ENCODE measurements at regions not wholly inside any gene's neighbourhood (a gene's known extent, or its start where the extent isn't known, plus 50 kb on each side); places are given as distances from the start of the nearest gene placed in this dataset.

GRCh38 chr18:32553640-32554365, 83.1 kb upstream of the GAREM1 start:
- 87% methylated on average over 3 of the region's 3 CpGs for WGBS
- Histone ChIP-seq H3K4me1 (ENCODE audit: control insufficient read depth in 4 of 4, insufficient read depth in 4 of 4, low read length in 3 of 4) (no peaks in the 10 kb centered on the region), H3K36me3 (ENCODE audit: control insufficient read depth in 4 of 4, insufficient read depth in 3 of 4, low read depth in 1 of 4, low read length in 3 of 4) (no peaks in the 10 kb centered on the region), H3K27ac (ENCODE audit: low read depth in 1 of 2, low read length in 2 of 2) (no peak overlapping the region), H3K9me3 (ENCODE audit: control insufficient read depth in 4 of 4, low read length in 3 of 4) (no peaks in the 10 kb centered on the region), H3K9ac (ENCODE audit: low read depth in 1 of 2, low read length in 2 of 2) (no peak overlapping the region), H3K4me3 (ENCODE audit: low read depth in 1 of 3, low read length in 3 of 3) (no peak overlapping the region), H3K27me3 (ENCODE audit: control insufficient read depth in 4 of 4, insufficient read depth in 4 of 4, low read length in 3 of 4) (no peaks in the 10 kb centered on the region)
- TF ChIP-seq ZBTB33 (IDR thresholded peaks at IDR 0.05) (no peak), SP1 (IDR thresholded peaks at IDR 0.05) (no peak), YY1 (IDR thresholded peaks at IDR 0.05) (no peak), HNF4A (conservative IDR thresholded peaks at IDR 0.05) (no peak), NR2F2 (IDR thresholded peaks at IDR 0.05) (no peak), RAD21 (IDR thresholded peaks at IDR 0.05) (no peak)
- DNase-seq (ENCODE audit: low spot score): no peak

- no peak for TF ChIP-seq GABPA (IDR thresholded peaks at IDR 0.05 in 1 of 2, conservative IDR thresholded peaks at IDR 0.05 in 1 of 2)
- no peak for TF ChIP-seq FOXA1 (IDR thresholded peaks at IDR 0.05)
- WGBS: 66% methylated on average over 5 of the region's 5 CpGs
- DNase-seq (ENCODE audit: low spot score): no peak
Measured at GRCh38 chr18:32553174-32553573, 82.5 kb upstream of the GAREM1 start.

GRCh38 chr18:32552421-32553030, 81.8 kb upstream of the GAREM1 start:
- no peaks in the 10 kb centered on the region for H3K9me3 ChIP-seq (ENCODE audit: control insufficient read depth in 4 of 4, low read length in 3 of 4)
- H3K27me3 ChIP-seq (ENCODE audit: control insufficient read depth in 4 of 4, insufficient read depth in 4 of 4, low read length in 3 of 4): no peaks in the 10 kb centered on the region
- H3K9ac ChIP-seq (ENCODE audit: low read depth in 1 of 2, low read length in 2 of 2): no peak overlapping the region
- no peaks in the 10 kb centered on the region for H3K4me1 ChIP-seq (ENCODE audit: control insufficient read depth in 4 of 4, insufficient read depth in 4 of 4, low read length in 3 of 4)
- peak; percentile 86 for TF ChIP-seq CTCF (IDR thresholded peaks at IDR 0.05; ENCODE audit: low read depth, low read length, missing input control)
- TF ChIP-seq RAD21 (IDR thresholded peaks at IDR 0.05): peak; percentile 92 to 94
- no peak for TF ChIP-seq SP1 (IDR thresholded peaks at IDR 0.05)
- 13% methylated on average over 4 of the region's 4 CpGs for WGBS
- H3K36me3 ChIP-seq (ENCODE audit: control insufficient read depth in 4 of 4, insufficient read depth in 3 of 4, low read depth in 1 of 4, low read length in 3 of 4): no peaks in the 10 kb centered on the region
- H3K4me3 ChIP-seq (ENCODE audit: low read depth in 1 of 3, low read length in 3 of 3): no peak overlapping the region
- H3K27ac ChIP-seq (ENCODE audit: low read depth in 1 of 2, low read length in 2 of 2): no peak overlapping the region
- DNase-seq (ENCODE audit: low spot score): peak; percentile 38

More at GRCh38 chr18:32553174-32553573, 82.5 kb upstream of the GAREM1 start:
- Histone ChIP-seq H3K4me1 (ENCODE audit: control insufficient read depth in 4 of 4, insufficient read depth in 4 of 4, low read length in 3 of 4) (no peaks in the 10 kb centered on the region), H3K9ac (ENCODE audit: low read depth in 1 of 2, low read length in 2 of 2) (no peak overlapping the region), H3K9me3 (ENCODE audit: control insufficient read depth in 4 of 4, low read length in 3 of 4) (no peaks in the 10 kb centered on the region), H3K36me3 (ENCODE audit: control insufficient read depth in 4 of 4, insufficient read depth in 3 of 4, low read depth in 1 of 4, low read length in 3 of 4) (no peaks in the 10 kb centered on the region), H3K27ac (ENCODE audit: low read depth in 1 of 2, low read length in 2 of 2) (no peak overlapping the region), H3K27me3 (ENCODE audit: control insufficient read depth in 4 of 4, insufficient read depth in 4 of 4, low read length in 3 of 4) (no peaks in the 10 kb centered on the region), H3K4me3 (ENCODE audit: low read depth in 1 of 3, low read length in 3 of 3) (no peak overlapping the region)

Measured in liver (tissue), 8 donors.